IMR-90 (cell line): ENCODE measurements at regions not wholly inside any gene's neighbourhood (a gene's known extent, or its start where the extent isn't known, plus 50 kb on each side); places are given as distances from the start of the nearest gene placed in this dataset.

Experiments
- ATAC-seq: fragments of 200-7000 bp; cut with Tn5 transposase; 2 replicates; pipeline ENCODE4 v1.9.1; 2020; ENCODE audit warnings: low read depth, mild to moderate bottlenecking, moderate library complexity
- BruUV-seq: library from RNA; stranded (reverse); fragments of 400-500 nt; replicated peaks from 2 replicates; lab custom pipeline; 2021; lab: Mats Ljungman, UMichigan
- CTCF ChIA-PET: fragments of 300-600 bp; formaldehyde crosslinking; extraction: SDS; loops from one replicate; lab custom pipeline; 2021; ENCODE audit warnings: antibody characterized with exemption; lab: Yijun Ruan, JAX
- POLR2A ChIA-PET: fragments of 300-600 bp; sonication (Branson Sonifier 250); formaldehyde crosslinking; loops from one replicate; lab custom pipeline; 2022; ENCODE audit warnings: antibody characterized with exemption; ENCODE audit not compliant: unreplicated experiment; lab: Charles Lee
- DNase-seq: peaks from one replicate; pipeline ENCODE4 v3.0.0; 2013
- H2AFZ ChIP-seq: replicated peaks from 2 replicates; pipeline ENCODE3; 2013; ENCODE audit warnings: low read length, mild to moderate bottlenecking; ENCODE audit not compliant: poor library complexity
- H2AK5ac ChIP-seq: 2 replicates; pipeline ENCODE4 v1.6.1; 2013; ENCODE audit warnings: low read depth, low read length, inconsistent platforms
- H2AK9ac ChIP-seq: replicated peaks from 2 replicates; pipeline ENCODE3; 2013; ENCODE audit warnings: mild to moderate bottlenecking, low read depth, low read length, moderate library complexity; ENCODE audit not compliant: poor library complexity
- H2BK120ac ChIP-seq: 2 replicates; pipeline ENCODE4 v1.6.1; 2013; ENCODE audit warnings: low read depth, low read length, inconsistent platforms
- H2BK15ac ChIP-seq: 3 replicates; pipeline ENCODE4 v1.6.1; 2013; ENCODE audit warnings: low read depth, low read length, inconsistent platforms
- H2BK20ac ChIP-seq: 2 replicates; pipeline ENCODE4 v1.6.1; 2013; ENCODE audit warnings: low read depth, mild to moderate bottlenecking, inconsistent platforms, low read length, moderate library complexity
- H2BK5ac ChIP-seq: 2 replicates; pipeline ENCODE4 v1.6.1; 2013; ENCODE audit warnings: mild to moderate bottlenecking, low read depth, low read length, inconsistent platforms; ENCODE audit not compliant: poor library complexity, severe bottlenecking
- H3K14ac ChIP-seq: replicated peaks from 2 replicates; pipeline ENCODE4 v1.6.1; 2013; ENCODE audit warnings: low read depth, low read length, inconsistent platforms
- H3K18ac ChIP-seq: 2 replicates; pipeline ENCODE4 v1.6.1; 2013; ENCODE audit warnings: low read depth, low read length, control low read depth
- H3K23ac ChIP-seq: 2 replicates; pipeline ENCODE4 v1.6.1; 2013; ENCODE audit warnings: low read depth, low read length, inconsistent platforms
- H3K27ac ChIP-seq: 2 replicates; pipeline ENCODE4 v1.5.1; 2013; ENCODE audit warnings: mild to moderate bottlenecking, control low read depth, low read length; ENCODE audit not compliant: insufficient read depth
- H3K27me3 ChIP-seq: 2 replicates; pipeline ENCODE4 v1.6.1; 2013; ENCODE audit warnings: low read length; ENCODE audit not compliant: control insufficient read depth, insufficient read depth
- H3K36me3 ChIP-seq: 2 replicates; pipeline ENCODE4 v1.6.1; 2013; ENCODE audit warnings: low read length, mixed read lengths; ENCODE audit not compliant: control insufficient read depth, insufficient read depth
- H3K4ac ChIP-seq: 2 replicates; pipeline ENCODE4 v1.6.1; 2013; ENCODE audit warnings: low read depth, low read length, inconsistent platforms
- H3K4me1 ChIP-seq: 2 replicates; pipeline ENCODE4 v1.6.1; 2013; ENCODE audit warnings: low read length, mixed read lengths; ENCODE audit not compliant: control insufficient read depth, insufficient read depth
- H3K4me2 ChIP-seq: 2 replicates; pipeline ENCODE4 v1.6.1; 2013; ENCODE audit warnings: low read depth, mild to moderate bottlenecking, control low read depth, low read length, moderate library complexity
- H3K4me3 ChIP-seq: 2 replicates; pipeline ENCODE4 v1.5.1; 2013; ENCODE audit warnings: low read depth, mild to moderate bottlenecking, control low read depth, low read length, moderate library complexity; ENCODE audit not compliant: insufficient read depth
- H3K56ac ChIP-seq: 2 replicates; pipeline ENCODE4 v1.6.1; 2013; ENCODE audit warnings: low read length, inconsistent platforms; ENCODE audit not compliant: insufficient read depth; ENCODE audit errors: extremely low read depth
- H3K79me1 ChIP-seq, 2 experiments: 2 replicates each; pipeline ENCODE4 v1.6.1; 2013; ENCODE audit warnings: low read length in 2 of 2, inconsistent platforms in 1 of 2, low read depth in 1 of 2
- H3K9ac ChIP-seq: 2 replicates; pipeline ENCODE4 v1.6.1; 2013; ENCODE audit warnings: low read depth, low read length, control low read depth
- H3K9me1 ChIP-seq: 2 replicates; pipeline ENCODE4 v1.6.1; 2013; ENCODE audit warnings: low read length, inconsistent platforms; ENCODE audit not compliant: insufficient read depth
- H3K9me3 ChIP-seq: 2 replicates; pipeline ENCODE4 v1.6.1; 2013; ENCODE audit warnings: low read length; ENCODE audit not compliant: control insufficient read depth, insufficient read depth
- H4K20me1 ChIP-seq: 2 replicates; pipeline ENCODE4 v1.6.1; 2013; ENCODE audit warnings: low read length, inconsistent platforms; ENCODE audit not compliant: insufficient read depth
- H4K5ac ChIP-seq: 2 replicates; pipeline ENCODE4 v1.6.1; 2013; ENCODE audit warnings: mild to moderate bottlenecking, low read depth, low read length, control low read depth
- H4K8ac ChIP-seq, 2 experiments: 2 replicates each; pipeline ENCODE4 v1.6.1; 2013; ENCODE audit warnings: low read depth in 2 of 2, low read length in 2 of 2, control low read depth in 1 of 2, inconsistent platforms in 1 of 2
- H4K91ac ChIP-seq: 2 replicates; pipeline ENCODE4 v1.6.1; 2013; ENCODE audit warnings: low read depth, low read length, inconsistent platforms; ENCODE audit not compliant: insufficient read depth
- CEBPB ChIP-seq: IDR thresholded peaks from 2 replicates; pipeline ENCODE4 v1.6.1; 2012; ENCODE audit warnings: low read depth, low read length, improper control_type of control experiment
- MXI1 ChIP-seq: IDR thresholded peaks from 2 replicates; pipeline ENCODE4 v1.6.1; 2012; ENCODE audit warnings: low read depth, mild to moderate bottlenecking, low read length, moderate library complexity, borderline replicate concordance
- WGBS, 2 experiments: methylation state at CpG; one replicate each; pipeline versions ENCODE4 v1.1.5 to v1.1.7; 2013; ENCODE audit warnings: missing lambda C conversion rate in 2 of 2; ENCODE audit not compliant: insufficient read length in 1 of 2; ENCODE audit errors: extremely low coverage in 2 of 2; 5-methylcytosine and 5-hydroxymethylcytosine counted together
- dilution Hi-C: fragments of 300-500 bp; cut with HindIII; formaldehyde crosslinking; loops from one replicate; pipeline ENCODE4 v1.14.3; 2018; ENCODE audit warnings: low sequenced_read_pairs; ENCODE audit not compliant: unreplicated experiment
- in situ Hi-C: fragments of 300-500 bp; cut with MboI; formaldehyde crosslinking; loops from 3 replicates; pipeline ENCODE4 v1.14.3; 2019; ENCODE audit warnings: low sequenced_read_pairs, inconsistent platforms, mixed read lengths
- intact Hi-C: fragments of 100-400 bp; cut with micrococcal nuclease; formaldehyde crosslinking; loops from 2 replicates; pipeline ENCODE4 v1.10.0; 2022
- TF ChIP-seq, protein P1 (sequence below): conservative IDR thresholded peaks from 2 replicates; pipeline ENCODE4 v1.5.1; 2012; ENCODE audit warnings: mild to moderate bottlenecking, low read depth, low read length, improper control_type of control experiment

DNA sequence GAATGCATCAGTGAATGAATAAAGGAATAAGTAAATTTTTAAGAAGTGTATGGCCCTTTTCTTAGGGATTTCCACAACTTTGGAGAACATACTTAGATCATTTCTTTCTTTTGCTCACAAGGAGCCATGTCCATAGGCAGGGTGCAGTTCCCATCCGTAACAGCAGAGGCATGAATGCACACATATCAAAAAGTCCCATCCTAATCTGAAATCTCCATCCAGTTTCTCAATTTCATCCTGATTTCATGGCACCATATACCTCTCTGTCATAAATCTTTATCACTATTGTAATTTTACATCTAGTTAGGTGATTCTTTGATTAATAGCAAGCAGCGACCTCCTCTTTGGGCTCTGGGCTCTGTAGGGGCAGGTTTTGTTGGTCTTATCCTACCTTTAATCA is 359.2 kb downstream of the RRAGC start:
- Histone ChIP-seq H3K9ac (no peak overlapping the region), H3K9me1 (no peaks in the 10 kb centered on the region), H3K4me2 (no peak overlapping the region), H2BK20ac (no peak overlapping the region), H2AK5ac (no peak overlapping the region), H3K56ac (no peak overlapping the region), H3K4me3 (no peak overlapping the region), H2BK120ac (no peak overlapping the region), H3K27me3 (no peaks in the 10 kb centered on the region), H4K20me1 (no peaks in the 10 kb centered on the region), H2BK5ac (no peak overlapping the region), H4K8ac (no peak overlapping the region), H3K14ac (no peak overlapping the region), H3K18ac (no peak overlapping the region), H3K27ac (no peak overlapping the region), H3K36me3 (no peaks in the 10 kb centered on the region), H3K79me1 (no peaks in the 10 kb centered on the region), H2BK15ac (no peak overlapping the region), H2AK9ac (no peak overlapping the region), H3K9me3 (no peaks in the 10 kb centered on the region), H3K4me1 (no peaks in the 10 kb centered on the region), H4K91ac (no peak overlapping the region), H4K5ac (no peak overlapping the region), H3K4ac (no peak overlapping the region), H3K23ac (no peak overlapping the region), H2AFZ (no peak overlapping the region)
- DNase-seq (no peak), ATAC-seq (no peak)
- in situ Hi-C loops, result no loop called here
- ChIA-PET POLR2A (no interaction called here), CTCF (no interaction called here)
- dilution Hi-C loops, result no loop called here
- TF ChIP-seq, protein P1, sequence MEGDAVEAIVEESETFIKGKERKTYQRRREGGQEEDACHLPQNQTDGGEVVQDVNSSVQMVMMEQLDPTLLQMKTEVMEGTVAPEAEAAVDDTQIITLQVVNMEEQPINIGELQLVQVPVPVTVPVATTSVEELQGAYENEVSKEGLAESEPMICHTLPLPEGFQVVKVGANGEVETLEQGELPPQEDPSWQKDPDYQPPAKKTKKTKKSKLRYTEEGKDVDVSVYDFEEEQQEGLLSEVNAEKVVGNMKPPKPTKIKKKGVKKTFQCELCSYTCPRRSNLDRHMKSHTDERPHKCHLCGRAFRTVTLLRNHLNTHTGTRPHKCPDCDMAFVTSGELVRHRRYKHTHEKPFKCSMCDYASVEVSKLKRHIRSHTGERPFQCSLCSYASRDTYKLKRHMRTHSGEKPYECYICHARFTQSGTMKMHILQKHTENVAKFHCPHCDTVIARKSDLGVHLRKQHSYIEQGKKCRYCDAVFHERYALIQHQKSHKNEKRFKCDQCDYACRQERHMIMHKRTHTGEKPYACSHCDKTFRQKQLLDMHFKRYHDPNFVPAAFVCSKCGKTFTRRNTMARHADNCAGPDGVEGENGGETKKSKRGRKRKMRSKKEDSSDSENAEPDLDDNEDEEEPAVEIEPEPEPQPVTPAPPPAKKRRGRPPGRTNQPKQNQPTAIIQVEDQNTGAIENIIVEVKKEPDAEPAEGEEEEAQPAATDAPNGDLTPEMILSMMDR, result 0 out of 2 replicates have a peak, but pooled peaks have one; percentile 8
- TF ChIP-seq MXI1 (no peak), CEBPB (no peak)
- WGBS, 2 experiments, result no CpG with 5 or more reads among the region's 2 CpGs
- intact Hi-C loops, result loop anchor here (5.0 kb wide), 1 partner anchor 473 kb away; no protein-coding TSS in a partner anchor
- no TSS peak for BruUV-seq
